GM12872 (cell line): ENCODE measurements at regions not wholly inside any gene's neighbourhood (a gene's known extent, or its start where the extent isn't known, plus 50 kb on each side); places are given as distances from the start of the nearest gene placed in this dataset.

Source experiments
- TF ChIP-seq, protein P1 (sequence below): IDR thresholded peaks from 3 replicates; pipeline ENCODE4 v1.5.1; 2011; ENCODE audit warnings: low read depth, mild to moderate bottlenecking, low read length, moderate library complexity; ENCODE audit not compliant: insufficient read depth

DNA sequence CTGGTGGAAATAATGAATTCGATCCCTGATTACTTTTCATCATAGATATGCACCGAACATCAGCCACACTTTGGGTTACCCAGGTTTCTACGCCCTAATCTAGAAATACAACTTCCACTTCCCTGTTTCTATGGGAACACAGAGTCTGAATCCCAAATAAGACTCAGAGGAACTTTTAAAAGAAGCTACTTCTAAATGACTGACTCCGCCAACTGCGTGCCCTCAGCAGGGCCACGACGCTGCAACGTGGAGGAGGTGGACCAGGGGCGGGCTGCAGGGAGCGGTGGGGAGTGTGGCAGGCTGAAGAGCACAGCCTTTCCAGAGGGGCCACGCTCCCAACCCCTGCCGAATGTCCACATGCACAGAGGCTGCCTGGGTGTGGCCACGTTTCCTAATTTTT is 304.0 kb downstream of the SHANK2 start:
- TF ChIP-seq, protein P1, sequence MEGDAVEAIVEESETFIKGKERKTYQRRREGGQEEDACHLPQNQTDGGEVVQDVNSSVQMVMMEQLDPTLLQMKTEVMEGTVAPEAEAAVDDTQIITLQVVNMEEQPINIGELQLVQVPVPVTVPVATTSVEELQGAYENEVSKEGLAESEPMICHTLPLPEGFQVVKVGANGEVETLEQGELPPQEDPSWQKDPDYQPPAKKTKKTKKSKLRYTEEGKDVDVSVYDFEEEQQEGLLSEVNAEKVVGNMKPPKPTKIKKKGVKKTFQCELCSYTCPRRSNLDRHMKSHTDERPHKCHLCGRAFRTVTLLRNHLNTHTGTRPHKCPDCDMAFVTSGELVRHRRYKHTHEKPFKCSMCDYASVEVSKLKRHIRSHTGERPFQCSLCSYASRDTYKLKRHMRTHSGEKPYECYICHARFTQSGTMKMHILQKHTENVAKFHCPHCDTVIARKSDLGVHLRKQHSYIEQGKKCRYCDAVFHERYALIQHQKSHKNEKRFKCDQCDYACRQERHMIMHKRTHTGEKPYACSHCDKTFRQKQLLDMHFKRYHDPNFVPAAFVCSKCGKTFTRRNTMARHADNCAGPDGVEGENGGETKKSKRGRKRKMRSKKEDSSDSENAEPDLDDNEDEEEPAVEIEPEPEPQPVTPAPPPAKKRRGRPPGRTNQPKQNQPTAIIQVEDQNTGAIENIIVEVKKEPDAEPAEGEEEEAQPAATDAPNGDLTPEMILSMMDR, result no peak

DNA sequence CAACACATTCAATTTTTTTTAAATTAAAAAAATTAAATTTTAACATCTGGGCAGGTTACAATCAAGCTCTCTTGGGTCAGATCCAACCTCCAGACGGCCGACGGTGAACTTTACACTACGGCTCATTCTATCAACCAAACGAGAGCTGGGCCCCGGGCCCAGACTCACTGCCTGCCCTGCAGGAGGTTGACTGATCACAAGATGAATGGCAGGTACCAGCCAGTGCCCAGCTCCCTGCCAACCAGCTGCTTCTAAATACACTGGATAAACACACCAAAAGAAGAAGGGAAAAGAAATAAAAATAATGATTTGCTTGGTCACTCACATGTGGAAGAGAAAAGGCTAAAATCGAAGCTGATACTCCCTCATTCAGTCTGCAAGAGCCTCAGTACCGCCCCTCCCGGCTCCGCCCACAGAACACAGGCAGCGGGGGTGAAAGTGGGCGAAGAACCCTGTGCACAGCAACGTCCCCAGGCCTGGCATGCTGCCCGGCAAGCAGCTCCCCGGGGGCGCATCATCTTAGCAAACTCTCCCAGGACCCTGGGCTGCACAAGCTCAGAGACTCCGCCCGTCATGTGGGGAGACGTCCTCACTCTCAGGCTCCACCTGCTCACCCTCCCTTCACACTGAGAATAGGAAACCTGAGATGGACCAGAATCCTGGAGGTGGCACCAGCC is 303.4 kb downstream of the SHANK2 start:
- TF ChIP-seq, protein P1, result no peak

DNA sequence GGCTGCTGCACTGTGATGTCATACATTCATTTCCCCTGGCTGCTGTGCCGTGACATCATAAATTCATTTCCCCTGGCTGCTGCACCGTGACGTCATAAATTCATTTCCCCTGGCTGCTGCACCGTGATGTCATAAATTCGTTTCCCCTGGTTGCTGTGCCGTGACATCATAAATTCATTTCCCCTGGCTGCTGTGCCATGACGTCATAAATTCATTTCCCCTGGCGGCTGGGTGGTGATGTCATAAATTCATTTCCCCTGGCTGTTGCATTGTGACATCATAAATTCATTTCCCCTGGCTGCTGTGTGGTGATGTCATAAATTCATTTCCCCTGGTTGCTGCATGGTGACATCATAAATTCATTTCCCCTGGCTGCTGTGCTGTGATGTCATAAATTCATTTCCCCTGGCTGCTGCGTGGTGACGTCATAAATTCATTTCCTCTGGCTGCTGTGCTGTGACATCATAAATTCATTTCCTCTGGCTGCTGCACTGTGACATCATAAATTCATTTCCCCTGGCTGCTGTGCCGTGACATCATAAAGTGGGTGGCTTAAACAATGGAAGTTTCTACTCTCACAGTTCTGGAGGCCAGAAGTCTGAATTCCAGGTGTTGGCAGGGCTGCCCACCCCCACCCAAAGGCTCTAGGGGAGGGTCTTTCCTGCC is 301.1 kb downstream of the SHANK2 start:
- TF ChIP-seq, protein P1, result no peak

DNA sequence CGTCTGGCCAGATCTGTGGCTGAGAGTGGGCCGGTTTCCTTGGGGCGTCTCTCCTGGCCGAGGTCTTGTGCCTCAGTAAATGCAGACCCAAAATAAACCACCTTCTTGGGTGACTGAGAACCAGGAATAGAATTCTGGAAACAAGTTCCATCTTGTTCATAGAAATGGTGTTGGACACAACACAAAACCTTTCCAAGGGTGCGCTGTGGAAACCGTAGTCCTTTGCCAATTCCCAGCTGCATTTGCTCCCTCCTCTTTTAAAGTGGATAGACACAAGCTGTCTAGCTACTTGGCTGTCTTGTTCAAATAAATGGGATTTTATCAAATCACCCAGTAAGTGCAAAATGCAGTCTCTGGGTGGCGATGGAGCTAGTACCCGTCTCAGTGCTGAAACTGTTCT is 300.2 kb downstream of the SHANK2 start:
- TF ChIP-seq, protein P1, result no peak

DNA sequence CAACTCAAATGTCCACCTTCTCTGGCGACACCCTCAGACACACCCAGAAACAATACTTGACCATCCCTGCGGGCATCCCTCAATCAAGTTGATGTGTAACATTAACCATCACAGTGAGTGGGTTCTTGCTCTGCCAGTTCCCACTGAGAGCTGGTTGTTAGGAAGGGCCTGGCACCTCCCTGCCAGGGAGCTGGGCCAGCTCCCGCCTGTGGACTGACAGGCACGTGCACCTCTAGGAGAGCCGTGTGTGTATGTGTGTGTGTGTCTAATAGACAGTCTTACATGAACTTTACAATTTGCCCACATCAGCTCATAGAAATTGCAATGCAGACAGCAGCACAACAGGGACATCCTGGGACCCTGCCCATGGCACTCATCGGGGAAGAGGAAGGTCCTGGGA is 298.7 kb downstream of the SHANK2 start:
- TF ChIP-seq, protein P1, result no peak

DNA sequence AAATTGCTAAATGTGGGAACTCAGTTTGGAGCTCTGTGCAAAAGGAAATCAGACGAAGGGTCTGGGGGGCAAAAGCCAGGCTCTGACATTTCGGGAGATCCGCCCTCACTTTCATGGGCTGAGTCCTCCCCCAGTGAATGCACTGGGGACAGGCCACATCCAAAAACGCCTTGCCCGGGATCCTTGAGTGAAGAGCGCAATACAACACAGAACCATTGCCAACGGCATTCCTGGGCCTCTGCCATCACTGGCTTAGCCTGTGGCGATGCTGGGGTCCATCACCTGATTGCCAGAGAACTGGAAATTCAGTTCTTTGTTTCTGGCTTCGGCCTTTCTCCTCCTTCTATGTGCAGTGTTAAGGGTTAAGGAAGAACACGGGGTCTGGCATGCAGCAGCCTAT is 297.9 kb downstream of the SHANK2 start:
- TF ChIP-seq, protein P1, result no peak
